ENCODE measurements at regions not wholly inside any gene's neighbourhood (a gene's known extent, or its start where the extent isn't known, plus 50 kb on each side); places are given as distances from the start of the nearest gene placed in this dataset.

DNA sequence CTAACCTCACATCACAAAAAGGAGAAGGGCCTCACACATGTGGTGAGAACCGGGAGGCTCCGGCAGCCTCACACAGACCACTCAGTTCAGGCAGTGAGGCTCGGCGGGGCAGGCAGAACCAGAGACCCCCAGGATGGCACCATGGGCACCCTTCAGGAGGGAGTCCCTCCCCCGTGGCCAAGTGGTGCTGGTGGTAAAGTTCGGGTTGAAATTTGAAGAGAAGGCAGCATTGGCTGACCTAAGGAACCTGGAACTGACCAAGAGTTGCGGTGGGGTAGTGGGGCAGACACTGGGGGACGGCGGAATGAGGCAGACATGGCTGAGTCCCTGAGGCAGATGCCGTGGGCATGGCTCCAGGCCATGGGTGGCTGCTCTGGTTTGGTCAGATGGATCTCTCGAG is 239.3 kb upstream of the MYT1L start:
- H3K9ac ChIP-seq (ENCODE audit: control insufficient read depth, insufficient read depth, low read length): no peak overlapping the region
- H3K4me3 ChIP-seq: no peak overlapping the region
- ChIA-PET POLR2A (no interaction called here), SMC1A (ENCODE audit: uncharacterized antibody, unreplicated experiment) (interaction anchor here (0.5 kb wide), 1 partner anchor 84 kb away, joined by 3 read pairs; no protein-coding TSS in a partner anchor), CTCF (no interaction called here), RAD21 (ENCODE audit: unreplicated experiment) (no interaction called here)
- no peaks in the 10 kb centered on the region for H3K36me3 ChIP-seq (ENCODE audit: control insufficient read depth in 2 of 2, insufficient read depth in 2 of 2, low read length in 1 of 2)
- ATAC-seq: no peak
- H3K27ac ChIP-seq (ENCODE audit: control insufficient read depth, insufficient read depth): no peak overlapping the region
- in situ Hi-C loops (cut with MboI): no loop called here
- H2AFZ ChIP-seq (ENCODE audit: control insufficient read depth, low read depth, low read length): no peak overlapping the region
- BruUV-seq (replicated peaks): no TSS peak
- H4K20me1 ChIP-seq (ENCODE audit: control insufficient read depth, insufficient read depth): no peaks in the 10 kb centered on the region
- no peak overlapping the region for H3K4me2 ChIP-seq (ENCODE audit: control insufficient read depth, insufficient read depth)
- no peaks in the 10 kb centered on the region for H3K79me2 ChIP-seq (ENCODE audit: control insufficient read depth, insufficient read depth, low read length)
- intact Hi-C loops (cut with micrococcal nuclease; ENCODE audit: unreplicated experiment): no loop called here
- WGBS (ENCODE audit: insufficient coverage, insufficient replicate concordance, low lambda C conversion rate, missing lambda C conversion rate): 34% methylated on average over 11 of the region's 11 CpGs
- no peaks in the 10 kb centered on the region for H3K27me3 ChIP-seq (replicated peaks in 1 of 2; ENCODE audit: control insufficient read depth in 2 of 2, insufficient read depth in 2 of 2, low read length in 1 of 2)
- peaks cover 2% of the 10 kb centered on the region; the same call in 2 of the 3 replicates for H3K9me3 ChIP-seq (replicated peaks; ENCODE audit: control insufficient read depth, insufficient read depth, low read length)
- TF ChIP-seq ZNF207 (IDR thresholded peaks at IDR 0.05; ENCODE audit: borderline replicate concordance): no peak
- TF ChIP-seq RFX5 (IDR thresholded peaks at IDR 0.05; ENCODE audit: low read depth, low read length): no peak
- TF ChIP-seq, protein P1, sequence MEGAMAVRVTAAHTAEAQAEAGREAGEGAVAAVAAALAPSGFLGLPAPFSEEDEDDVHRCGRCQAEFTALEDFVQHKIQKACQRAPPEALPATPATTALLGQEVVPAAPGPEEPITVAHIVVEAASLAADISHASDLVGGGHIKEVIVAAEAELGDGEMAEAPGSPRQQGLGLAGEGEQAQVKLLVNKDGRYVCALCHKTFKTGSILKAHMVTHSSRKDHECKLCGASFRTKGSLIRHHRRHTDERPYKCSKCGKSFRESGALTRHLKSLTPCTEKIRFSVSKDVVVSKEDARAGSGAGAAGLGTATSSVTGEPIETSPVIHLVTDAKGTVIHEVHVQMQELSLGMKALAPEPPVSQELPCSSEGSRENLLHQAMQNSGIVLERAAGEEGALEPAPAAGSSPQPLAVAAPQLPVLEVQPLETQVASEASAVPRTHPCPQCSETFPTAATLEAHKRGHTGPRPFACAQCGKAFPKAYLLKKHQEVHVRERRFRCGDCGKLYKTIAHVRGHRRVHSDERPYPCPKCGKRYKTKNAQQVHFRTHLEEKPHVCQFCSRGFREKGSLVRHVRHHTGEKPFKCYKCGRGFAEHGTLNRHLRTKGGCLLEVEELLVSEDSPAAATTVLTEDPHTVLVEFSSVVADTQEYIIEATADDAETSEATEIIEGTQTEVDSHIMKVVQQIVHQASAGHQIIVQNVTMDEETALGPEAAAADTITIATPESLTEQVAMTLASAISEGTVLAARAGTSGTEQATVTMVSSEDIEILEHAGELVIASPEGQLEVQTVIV (IDR thresholded peaks at IDR 0.05; ENCODE audit: borderline replicate concordance, partially characterized antibody): no peak
- no peak for TF ChIP-seq CBX5 (IDR thresholded peaks at IDR 0.05; ENCODE audit: low read depth)
- no peak for FAIRE-seq
- DNase-seq (ENCODE audit: low read depth, low spot score): no peak
- no peaks in the 10 kb centered on the region for H3K4me1 ChIP-seq (ENCODE audit: control insufficient read depth, insufficient read depth, low read length)

- Histone ChIP-seq H4K20me1 (ENCODE audit: control insufficient read depth, insufficient read depth) (no peaks in the 10 kb centered on the region), H3K27me3 (replicated peaks in 1 of 2; ENCODE audit: control insufficient read depth in 2 of 2, insufficient read depth in 2 of 2, low read length in 1 of 2) (no peaks in the 10 kb centered on the region), H3K79me2 (ENCODE audit: control insufficient read depth, insufficient read depth, low read length) (no peaks in the 10 kb centered on the region), H3K27ac (ENCODE audit: control insufficient read depth, insufficient read depth) (no peak overlapping the region), H2AFZ (ENCODE audit: control insufficient read depth, low read depth, low read length) (no peak overlapping the region), H3K36me3 (ENCODE audit: control insufficient read depth in 2 of 2, insufficient read depth in 2 of 2, low read length in 1 of 2) (no peaks in the 10 kb centered on the region), H3K9ac (ENCODE audit: control insufficient read depth, insufficient read depth, low read length) (no peak overlapping the region), H3K4me1 (ENCODE audit: control insufficient read depth, insufficient read depth, low read length) (no peaks in the 10 kb centered on the region), H3K4me3 (no peak overlapping the region), H3K4me2 (ENCODE audit: control insufficient read depth, insufficient read depth) (no peak overlapping the region), H3K9me3 (replicated peaks; ENCODE audit: control insufficient read depth, insufficient read depth, low read length) (peaks cover 2% of the 10 kb centered on the region; the same call in 2 of the 3 replicates)
- no TSS peak for BruUV-seq (replicated peaks)
- ChIA-PET CTCF (no interaction called here), POLR2A (no interaction called here), RAD21 (ENCODE audit: unreplicated experiment) (no interaction called here), SMC1A (ENCODE audit: uncharacterized antibody, unreplicated experiment) (no interaction called here)
- WGBS (ENCODE audit: insufficient coverage, insufficient replicate concordance, low lambda C conversion rate, missing lambda C conversion rate): 33% methylated on average over 4 of the region's 4 CpGs
- FAIRE-seq (no peak), ATAC-seq (no peak), DNase-seq (ENCODE audit: low read depth, low spot score) (no peak)
- intact Hi-C loops (cut with micrococcal nuclease; ENCODE audit: unreplicated experiment) (no loop called here), in situ Hi-C loops (cut with MboI) (no loop called here)
- TF ChIP-seq NFIC (IDR thresholded peaks at IDR 0.05; ENCODE audit: low read depth, low read length) (no peak), NRF1 (conservative IDR thresholded peaks at IDR 0.05; ENCODE audit: low read depth, low read length) (no peak), GABPA (IDR thresholded peaks at IDR 0.05; ENCODE audit: low read depth) (no peak), CHD2 (IDR thresholded peaks at IDR 0.05; ENCODE audit: borderline replicate concordance, low read depth, low read length) (no peak), JUNB (IDR thresholded peaks at IDR 0.05) (no peak), ATF3 (IDR thresholded peaks at IDR 0.05; ENCODE audit: borderline replicate concordance, extremely low read depth, low read depth, low read length) (no peak), SP1 (IDR thresholded peaks at IDR 0.05; ENCODE audit: low read depth, low read length) (no peak), ESRRA (IDR thresholded peaks at IDR 0.05; ENCODE audit: low read length) (no peak), HDAC2 (IDR thresholded peaks at IDR 0.05) (no peak), RBBP5 (conservative IDR thresholded peaks at IDR 0.05) (no peak)
These were observed 238.8 kb upstream of the MYT1L start for GRCh38 chr2:2569836-2570235.

All from GM12878 (cell line).